ENCODE measurements at regions not wholly inside any gene's neighbourhood (a gene's known extent, or its start where the extent isn't known, plus 50 kb on each side); places are given as distances from the start of the nearest gene placed in this dataset.

DNA sequence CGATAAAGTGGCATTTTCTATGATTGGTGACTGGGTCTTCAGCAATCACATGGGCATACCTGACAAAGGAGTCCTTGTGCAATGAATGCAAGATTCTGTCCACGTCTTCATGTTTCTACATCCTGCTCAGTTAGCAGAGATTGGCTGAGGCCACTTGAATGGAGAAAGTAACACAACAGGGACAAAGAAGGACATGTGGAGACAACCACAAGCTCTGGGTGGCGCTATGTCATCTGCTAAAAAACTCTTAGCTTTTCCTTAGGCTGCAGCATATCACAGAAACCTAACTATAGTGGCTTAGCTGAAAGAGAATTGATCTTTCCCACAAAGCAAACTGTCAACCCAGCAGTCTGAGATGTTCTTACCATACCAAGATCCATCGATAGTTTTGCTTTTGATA lies 1109.7 kb downstream of the SOCS6 start:
- H3K27ac ChIP-seq (ENCODE audit: control insufficient read depth, insufficient read depth, low read length) = no peak overlapping the region
- no peaks in the 10 kb centered on the region for H3K27me3 ChIP-seq (ENCODE audit: control insufficient read depth, extremely low read depth, insufficient read depth, low read length)
- no peak overlapping the region for H2AFZ ChIP-seq (ENCODE audit: control insufficient read depth, low read length)
- no peaks in the 10 kb centered on the region for H3K9me1 ChIP-seq (ENCODE audit: control insufficient read depth, extremely low read depth, insufficient read depth, low read length)
- H3K4me3 ChIP-seq (ENCODE audit: control insufficient read depth in 2 of 3, extremely low read depth in 1 of 3, insufficient read depth in 2 of 3, low read depth in 1 of 3, low read length in 3 of 3) = no peak overlapping the region
- no peak overlapping the region for H3K9ac ChIP-seq (ENCODE audit: control insufficient read depth, extremely low read depth, insufficient read depth, low read length)
- FAIRE-seq (no peak), DNase-seq (ENCODE audit: low read depth, low spot score) (no peak)
- dilution Hi-C loops (cut with MboI; ENCODE audit: extremely low pct_ligation_motif_present, low sequenced_read_pairs) = no loop called here
- no peak for TF ChIP-seq EZH2 (IDR thresholded peaks at IDR 0.05; ENCODE audit: low read length)
- TF ChIP-seq, protein P1, sequence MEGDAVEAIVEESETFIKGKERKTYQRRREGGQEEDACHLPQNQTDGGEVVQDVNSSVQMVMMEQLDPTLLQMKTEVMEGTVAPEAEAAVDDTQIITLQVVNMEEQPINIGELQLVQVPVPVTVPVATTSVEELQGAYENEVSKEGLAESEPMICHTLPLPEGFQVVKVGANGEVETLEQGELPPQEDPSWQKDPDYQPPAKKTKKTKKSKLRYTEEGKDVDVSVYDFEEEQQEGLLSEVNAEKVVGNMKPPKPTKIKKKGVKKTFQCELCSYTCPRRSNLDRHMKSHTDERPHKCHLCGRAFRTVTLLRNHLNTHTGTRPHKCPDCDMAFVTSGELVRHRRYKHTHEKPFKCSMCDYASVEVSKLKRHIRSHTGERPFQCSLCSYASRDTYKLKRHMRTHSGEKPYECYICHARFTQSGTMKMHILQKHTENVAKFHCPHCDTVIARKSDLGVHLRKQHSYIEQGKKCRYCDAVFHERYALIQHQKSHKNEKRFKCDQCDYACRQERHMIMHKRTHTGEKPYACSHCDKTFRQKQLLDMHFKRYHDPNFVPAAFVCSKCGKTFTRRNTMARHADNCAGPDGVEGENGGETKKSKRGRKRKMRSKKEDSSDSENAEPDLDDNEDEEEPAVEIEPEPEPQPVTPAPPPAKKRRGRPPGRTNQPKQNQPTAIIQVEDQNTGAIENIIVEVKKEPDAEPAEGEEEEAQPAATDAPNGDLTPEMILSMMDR (optimal IDR thresholded peaks at IDR 0.05 in 1 of 3, IDR thresholded peaks at IDR 0.05 in 1 of 3, conservative IDR thresholded peaks at IDR 0.05 in 1 of 3; ENCODE audit: extremely low read depth in 1 of 3, insufficient read depth in 2 of 3, low read length in 3 of 3) = no peak
- no peaks in the 10 kb centered on the region for H3K79me2 ChIP-seq (ENCODE audit: control insufficient read depth, insufficient read depth, low read length)
- no peaks in the 10 kb centered on the region for H4K20me1 ChIP-seq (ENCODE audit: control insufficient read depth, extremely low read depth, insufficient read depth, low read length)
- H3K9me3 ChIP-seq (ENCODE audit: control insufficient read depth, low read depth, low read length) = peaks cover 3% of the 10 kb centered on the region
- no peak overlapping the region for H3K4me2 ChIP-seq (ENCODE audit: control insufficient read depth, extremely low read depth, insufficient read depth, low read depth, low read length)
- no peaks in the 10 kb centered on the region for H3K4me1 ChIP-seq (ENCODE audit: control insufficient read depth, extremely low read depth, insufficient read depth, low read length)
- H3K36me3 ChIP-seq (ENCODE audit: control insufficient read depth in 2 of 2, extremely low read depth in 1 of 2, insufficient read depth in 2 of 2, low read length in 2 of 2) = no peaks in the 10 kb centered on the region

DNA sequence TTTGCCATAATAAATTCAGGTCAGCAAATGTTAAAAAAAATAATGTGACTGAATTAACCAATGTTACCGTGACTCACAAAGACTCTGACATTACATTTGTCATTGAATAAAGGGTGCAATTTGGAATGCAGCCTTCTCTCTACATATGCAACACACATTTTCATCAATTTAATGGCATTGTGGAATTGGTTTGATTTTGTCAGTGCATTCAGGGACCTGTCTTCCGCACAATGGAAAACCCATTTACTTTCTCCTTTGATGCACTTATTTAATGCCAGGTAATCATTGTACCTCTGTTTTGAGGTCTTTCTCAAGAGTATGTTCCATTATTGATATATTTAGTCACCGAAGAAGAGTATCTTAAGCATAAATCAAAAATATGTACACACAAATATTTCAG lies 1099.3 kb downstream of the SOCS6 start:
- H3K9me3 ChIP-seq (ENCODE audit: control insufficient read depth, low read depth, low read length) = no peaks in the 10 kb centered on the region
- no peak overlapping the region for H3K4me2 ChIP-seq (ENCODE audit: control insufficient read depth, extremely low read depth, insufficient read depth, low read depth, low read length)
- TF ChIP-seq EZH2 (IDR thresholded peaks at IDR 0.05; ENCODE audit: low read length) = no peak
- TF ChIP-seq, protein P1 (optimal IDR thresholded peaks at IDR 0.05 in 1 of 3, IDR thresholded peaks at IDR 0.05 in 1 of 3, conservative IDR thresholded peaks at IDR 0.05 in 1 of 3; ENCODE audit: extremely low read depth in 1 of 3, insufficient read depth in 2 of 3, low read length in 3 of 3) = no peak
- no peaks in the 10 kb centered on the region for H3K9me1 ChIP-seq (ENCODE audit: control insufficient read depth, extremely low read depth, insufficient read depth, low read length)
- H3K4me3 ChIP-seq (ENCODE audit: control insufficient read depth in 2 of 3, extremely low read depth in 1 of 3, insufficient read depth in 2 of 3, low read depth in 1 of 3, low read length in 3 of 3) = no peak overlapping the region
- H3K27me3 ChIP-seq (ENCODE audit: control insufficient read depth, extremely low read depth, insufficient read depth, low read length) = no peaks in the 10 kb centered on the region
- H3K4me1 ChIP-seq (ENCODE audit: control insufficient read depth, extremely low read depth, insufficient read depth, low read length) = no peaks in the 10 kb centered on the region
- H3K27ac ChIP-seq (ENCODE audit: control insufficient read depth, insufficient read depth, low read length) = no peak overlapping the region
- DNase-seq (ENCODE audit: low read depth, low spot score) (no peak), FAIRE-seq (no peak)
- no peak overlapping the region for H2AFZ ChIP-seq (ENCODE audit: control insufficient read depth, low read length)
- H4K20me1 ChIP-seq (ENCODE audit: control insufficient read depth, extremely low read depth, insufficient read depth, low read length) = no peaks in the 10 kb centered on the region
- no peaks in the 10 kb centered on the region for H3K36me3 ChIP-seq (ENCODE audit: control insufficient read depth in 2 of 2, extremely low read depth in 1 of 2, insufficient read depth in 2 of 2, low read length in 2 of 2)
- no peak overlapping the region for H3K9ac ChIP-seq (ENCODE audit: control insufficient read depth, extremely low read depth, insufficient read depth, low read length)
- dilution Hi-C loops (cut with MboI; ENCODE audit: extremely low pct_ligation_motif_present, low sequenced_read_pairs) = no loop called here
- H3K79me2 ChIP-seq (ENCODE audit: control insufficient read depth, insufficient read depth, low read length) = no peaks in the 10 kb centered on the region
